GM21528 (cell line): ENCODE measurements at regions not wholly inside any gene's neighbourhood (a gene's known extent, or its start where the extent isn't known, plus 50 kb on each side); places are given as distances from the start of the nearest gene placed in this dataset.

ENCODE experiments used
- ATAC-seq: cut with Tn5 transposase; IDR thresholded peaks from one replicate; pipeline ENCODE4 v1.9.1; 2021; ENCODE audit warnings: mild to moderate bottlenecking, moderate library complexity; ENCODE audit not compliant: unreplicated experiment, low FRiP score

DNA sequence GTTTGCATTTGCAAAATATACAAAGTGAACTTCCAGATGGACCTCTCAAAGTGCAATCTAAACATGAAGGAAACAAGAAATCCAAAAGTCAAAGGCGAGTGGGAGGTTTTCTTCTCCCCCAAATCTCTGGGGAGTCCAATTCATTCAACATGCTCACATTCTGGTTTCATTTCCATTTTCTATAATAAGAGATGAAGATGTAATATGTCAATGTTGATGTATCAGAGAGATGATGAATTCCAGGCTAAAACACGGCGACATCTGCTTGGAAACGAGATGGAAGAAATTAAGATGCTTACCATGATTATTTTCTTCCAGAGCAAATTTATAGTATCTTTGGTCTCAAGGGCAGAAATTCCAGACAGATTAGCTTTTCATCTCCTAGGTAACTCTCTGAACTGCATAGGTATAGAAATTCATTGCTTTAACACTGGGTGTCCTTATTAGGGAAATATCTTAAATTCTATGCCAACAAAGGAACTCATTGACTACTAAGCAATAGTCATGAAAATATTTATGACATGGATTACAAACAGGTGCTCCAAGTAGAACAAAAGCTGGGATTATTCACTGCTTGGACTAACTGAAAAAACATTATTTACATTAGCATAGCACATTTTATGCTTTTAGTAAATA, 287.9 kb downstream of the SEC61B start:
- ATAC-seq = no peak

DNA sequence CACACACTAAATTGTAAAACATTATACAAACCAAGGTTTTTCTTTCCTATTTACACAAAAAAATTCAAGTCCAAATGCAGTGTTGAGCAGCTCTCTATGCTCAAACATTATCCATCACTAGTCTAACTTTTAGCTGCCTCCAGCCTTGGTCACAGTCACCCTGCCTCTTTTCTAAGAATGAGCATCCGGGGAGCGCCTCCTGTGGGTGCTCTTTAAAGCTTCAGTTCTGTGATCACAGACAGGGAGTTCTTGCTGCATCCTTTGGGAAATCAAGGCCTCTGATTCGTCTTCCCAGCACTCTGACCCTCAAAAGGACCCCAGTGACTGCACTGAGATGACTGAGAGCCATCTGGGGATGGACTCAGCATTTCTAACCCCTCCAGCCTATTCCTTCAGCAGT, 289.6 kb downstream of the SEC61B start:
- ATAC-seq = no peak

DNA sequence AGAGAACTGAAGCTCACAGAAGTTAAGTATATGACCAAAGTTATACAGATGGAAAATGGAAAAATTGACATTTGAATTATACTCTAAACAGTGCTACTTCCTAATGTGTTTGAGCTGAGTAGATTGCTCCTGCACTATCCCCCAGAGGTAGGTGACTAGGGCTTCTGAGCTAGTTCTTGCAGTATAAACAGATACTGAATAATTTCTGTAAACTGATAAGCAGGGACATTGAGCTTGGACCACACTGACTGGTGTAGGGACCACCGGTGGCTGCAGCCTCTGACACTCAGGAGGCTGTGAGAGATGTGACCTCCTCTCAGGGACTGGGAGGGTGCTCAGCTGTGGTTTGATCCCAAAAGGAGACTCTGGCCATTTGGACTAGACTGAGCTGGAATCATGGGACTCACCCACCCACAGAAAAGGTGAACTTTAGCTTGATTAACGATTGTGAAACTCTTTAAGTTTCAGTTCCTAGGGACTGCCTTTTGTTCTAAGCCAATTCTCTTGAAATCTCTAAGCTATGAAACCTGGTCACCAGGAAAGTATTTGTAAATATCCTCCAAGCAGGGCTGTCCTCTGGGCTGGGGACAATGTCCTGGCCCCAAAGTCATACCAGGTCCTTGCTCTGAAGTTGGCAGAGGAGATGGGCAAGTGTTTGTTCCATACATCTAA, 291.5 kb downstream of the SEC61B start:
- peak; percentile 77 for ATAC-seq

DNA sequence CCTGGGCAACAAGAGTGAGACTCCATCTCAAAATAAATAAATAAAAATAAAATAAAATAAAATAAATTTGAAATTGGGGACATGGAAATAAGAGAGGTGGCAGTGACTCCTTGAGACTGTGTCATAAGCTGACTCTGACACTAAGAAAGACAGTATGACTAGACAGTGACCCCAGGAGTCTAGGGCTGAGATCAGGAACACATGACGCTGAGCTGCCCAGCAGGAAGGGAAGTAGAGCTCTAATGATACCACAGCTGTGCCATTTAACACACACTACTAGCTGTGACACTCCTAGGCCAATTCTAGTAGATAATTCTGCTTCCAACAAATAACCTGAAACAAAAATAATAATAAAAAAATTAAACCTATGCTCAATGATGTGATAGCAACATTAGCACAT, 293.0 kb downstream of the SEC61B start:
- no peak for ATAC-seq

DNA sequence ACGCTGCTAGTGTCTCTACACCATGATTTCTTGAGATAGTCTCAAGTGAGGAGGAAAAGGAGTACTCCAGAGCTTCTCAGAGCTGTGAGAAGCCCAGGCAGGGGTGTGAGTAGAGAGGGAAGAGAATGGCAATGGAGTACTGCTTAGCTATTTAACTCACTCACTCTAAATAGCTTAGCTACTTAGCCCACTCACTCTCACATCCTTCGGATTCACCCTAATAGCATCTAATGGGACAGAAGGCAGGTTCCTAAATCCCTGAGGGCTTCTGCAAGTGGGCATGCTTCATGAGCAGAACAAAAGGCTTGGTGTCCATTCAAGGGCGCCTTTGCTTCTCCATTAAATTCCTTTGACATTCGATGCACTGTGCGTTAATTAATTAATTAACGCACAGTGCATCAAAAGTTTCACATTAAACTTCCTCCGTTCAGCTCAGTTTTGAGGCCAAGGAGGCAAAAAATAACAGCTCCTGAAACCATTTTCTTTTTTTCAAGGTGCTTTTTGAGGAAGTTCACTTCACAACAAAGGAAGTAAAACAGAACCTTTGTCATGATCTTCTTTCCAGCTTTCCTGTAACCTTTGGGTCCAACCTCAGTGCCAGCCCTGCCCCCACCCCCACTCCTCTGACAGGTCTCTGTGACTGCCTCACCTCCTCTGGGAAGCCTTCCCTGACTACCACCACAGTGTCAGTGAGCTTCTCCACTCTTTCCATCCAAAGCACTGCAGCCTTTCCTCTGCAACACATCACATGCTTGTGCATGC, 294.0 kb downstream of the SEC61B start:
- no peak for ATAC-seq

DNA sequence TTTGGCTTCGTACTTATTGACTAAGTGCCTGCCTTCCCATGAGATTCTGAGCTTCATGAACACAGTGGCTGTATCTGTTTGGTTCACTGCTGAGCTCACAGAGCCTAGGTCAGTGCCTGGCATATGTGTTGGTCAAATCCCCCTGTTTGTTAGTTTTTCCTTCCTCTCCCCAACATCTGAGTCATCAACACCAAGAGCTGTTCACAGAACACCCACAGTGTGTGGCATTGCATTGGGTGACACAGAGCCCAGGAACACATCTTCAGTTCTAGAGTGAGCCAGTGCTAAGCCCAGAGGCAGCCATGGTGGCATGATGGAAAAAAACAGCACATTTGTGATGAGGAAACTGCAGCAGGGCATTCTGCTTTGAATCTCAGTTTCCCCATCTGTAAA, 294.6 kb downstream of the SEC61B start:
- no peak for ATAC-seq

DNA sequence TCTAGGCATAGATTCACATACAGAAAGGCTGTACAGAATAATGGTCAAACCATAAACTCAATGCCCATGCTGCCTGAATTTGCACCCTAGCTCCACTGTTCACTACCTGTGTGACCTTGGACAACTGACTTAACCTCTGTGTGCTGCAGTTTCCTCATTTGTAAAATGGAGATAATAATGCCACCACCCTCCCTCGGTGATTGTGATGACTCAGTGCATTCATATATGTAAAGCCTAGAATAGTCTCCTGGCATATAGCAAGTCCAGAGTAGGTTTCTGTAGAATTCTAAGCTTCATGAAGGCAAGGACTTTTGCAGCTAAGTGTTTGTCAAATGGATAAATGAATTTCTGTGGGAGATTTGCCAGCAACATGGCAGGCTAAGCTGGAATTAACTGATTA, 297.8 kb upstream of the NR4A3 start:
- no peak for ATAC-seq

DNA sequence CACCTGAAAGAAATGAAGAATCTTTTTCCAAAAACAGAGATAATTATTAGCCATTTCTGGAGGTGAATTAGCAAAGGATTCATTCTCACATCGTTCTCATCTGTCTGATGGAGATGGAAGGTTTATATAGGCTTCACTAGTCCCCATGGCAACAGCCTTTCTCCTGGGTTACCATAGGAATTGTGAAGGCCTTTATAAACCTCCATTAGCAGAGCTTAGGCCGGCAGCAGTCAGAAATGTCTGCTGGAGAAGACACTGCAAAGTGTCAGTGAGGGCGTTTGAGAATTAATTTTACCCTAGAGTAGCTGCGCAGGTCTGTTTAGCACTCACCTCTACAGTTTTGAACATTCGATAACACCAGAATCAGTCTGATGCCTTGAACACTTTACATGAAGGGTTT, 290.4 kb upstream of the NR4A3 start:
- no peak for ATAC-seq

DNA sequence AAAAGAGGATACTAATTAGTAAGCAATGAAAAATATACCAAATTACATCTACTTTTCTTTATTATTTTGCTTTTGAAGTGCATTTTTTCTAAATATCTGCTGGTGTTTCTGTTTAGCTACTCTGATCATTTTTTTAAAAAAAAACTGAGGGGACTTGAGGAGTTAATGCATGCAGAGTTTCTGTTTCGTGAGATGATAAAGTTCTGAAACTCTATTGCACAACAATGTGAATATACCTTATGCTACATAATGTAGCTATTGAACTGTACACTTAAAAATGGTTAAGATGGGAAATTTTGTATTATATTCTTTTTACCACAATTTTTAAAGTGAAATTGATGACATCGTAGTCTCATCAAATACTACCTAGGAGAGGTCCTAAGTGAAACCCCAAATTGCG, 288.3 kb upstream of the NR4A3 start:
- ATAC-seq = no peak

DNA sequence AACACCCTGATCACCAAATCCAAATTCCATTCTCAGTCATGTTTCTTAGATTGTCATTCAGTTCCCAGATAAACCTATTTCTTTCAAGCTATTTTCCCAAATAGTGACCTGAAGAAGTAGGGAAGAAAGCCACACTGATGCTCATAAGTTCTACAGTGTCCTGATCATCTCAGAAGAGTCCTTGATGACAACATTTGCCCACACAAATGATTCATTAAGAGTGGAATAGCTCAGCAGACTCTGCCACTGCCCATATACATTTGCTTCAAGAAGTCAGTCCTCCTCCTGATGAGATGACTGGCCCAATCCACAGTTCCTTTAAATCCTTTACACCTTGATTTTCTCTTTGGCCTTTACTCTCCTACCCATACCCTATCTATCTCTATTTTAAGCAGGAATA, 283.7 kb upstream of the NR4A3 start:
- ATAC-seq = no peak

DNA sequence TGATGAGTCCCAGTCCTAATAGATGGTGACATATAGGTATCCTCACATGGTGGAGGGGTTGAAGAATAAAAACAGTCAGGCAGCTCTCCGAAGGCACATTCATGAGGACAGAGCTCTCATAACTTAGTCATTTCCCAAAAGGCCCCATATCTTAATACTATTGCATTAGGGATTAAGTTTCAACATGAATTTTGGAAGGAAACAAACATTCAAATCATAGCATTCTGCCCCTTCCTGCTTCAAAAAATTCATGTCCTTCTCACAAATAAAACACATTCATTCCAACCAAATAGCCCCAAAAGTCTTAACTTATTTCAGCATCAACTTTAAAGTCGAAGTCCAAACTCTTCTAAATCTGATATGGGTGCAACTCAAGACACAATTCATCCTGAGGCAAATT, 277.2 kb upstream of the NR4A3 start:
- no peak for ATAC-seq

DNA sequence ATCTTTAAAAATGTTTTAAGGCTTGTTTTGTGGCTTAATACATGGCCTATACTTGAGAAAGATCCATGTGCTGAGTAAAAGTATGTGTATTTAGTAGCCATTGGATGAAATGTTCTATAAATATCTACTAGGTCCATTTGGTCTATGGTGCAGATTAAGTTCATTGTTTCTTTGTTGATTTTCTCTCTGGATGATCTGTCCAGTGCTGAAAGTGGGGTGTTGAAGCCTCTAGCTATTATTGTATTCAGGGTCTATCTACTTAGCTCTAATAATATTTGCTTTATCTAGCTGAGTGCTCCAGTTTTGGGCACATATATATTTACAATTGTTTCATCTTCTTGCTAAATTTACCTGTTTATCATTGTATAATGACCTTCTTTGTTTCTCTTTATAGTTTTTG, 272.2 kb upstream of the NR4A3 start:
- ATAC-seq = no peak

DNA sequence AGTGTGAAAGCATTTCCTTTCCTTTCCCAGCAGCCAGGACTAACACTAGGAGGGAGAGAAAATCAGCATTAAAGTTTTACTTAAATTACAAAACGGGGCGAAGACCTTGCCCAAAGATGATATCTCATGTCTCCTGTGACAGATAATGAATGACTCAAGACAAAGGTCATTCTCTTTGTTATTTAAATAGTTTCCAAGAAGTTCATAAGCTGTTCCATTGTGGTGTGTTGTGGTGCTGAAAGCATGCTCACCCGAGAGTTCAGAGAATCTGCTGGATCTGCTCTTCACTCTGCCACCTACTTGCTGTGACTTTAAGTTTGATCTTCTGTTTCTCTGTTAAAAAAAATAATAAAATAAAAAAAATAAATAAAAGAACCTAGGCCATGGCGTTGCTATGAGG, 265.9 kb upstream of the NR4A3 start:
- ATAC-seq = no peak

DNA sequence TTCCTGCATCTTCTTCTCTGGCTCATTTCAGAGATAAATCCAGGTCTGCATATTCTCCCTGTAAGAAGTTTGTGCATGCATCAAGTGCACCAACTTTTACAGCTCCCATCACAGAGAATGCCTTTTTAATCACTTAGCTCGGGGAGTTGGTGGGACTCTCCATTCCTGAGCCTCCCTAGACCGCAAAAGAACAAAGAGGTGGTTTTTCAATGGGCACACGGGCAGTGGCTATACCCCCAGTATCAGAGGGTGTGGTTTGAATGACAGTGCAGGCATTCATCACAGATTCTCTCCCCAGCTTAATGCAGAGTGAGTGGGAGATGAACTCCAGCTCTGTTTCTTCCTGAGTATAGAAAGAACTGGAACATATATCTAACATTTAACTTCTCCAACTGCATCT, 264.7 kb upstream of the NR4A3 start:
- no peak for ATAC-seq

DNA sequence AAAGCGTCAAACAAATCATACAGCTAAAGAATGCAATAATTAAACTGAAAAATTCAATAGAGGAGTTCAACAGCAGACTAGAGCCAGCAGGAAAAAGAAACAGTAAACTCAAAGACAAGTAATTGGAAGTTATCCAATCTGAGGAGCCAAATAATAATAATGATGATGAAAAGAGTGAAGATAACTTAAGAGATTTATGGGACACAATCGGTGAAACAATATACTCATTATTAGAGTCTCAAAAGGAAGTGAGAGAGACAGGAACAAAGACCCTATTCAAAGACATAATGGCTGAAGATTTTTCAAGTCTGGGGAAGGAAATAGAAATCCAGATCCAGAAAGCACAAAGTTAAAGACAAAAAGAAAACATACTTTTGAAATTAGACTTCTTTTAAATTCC, 263.9 kb upstream of the NR4A3 start:
- no peak for ATAC-seq

DNA sequence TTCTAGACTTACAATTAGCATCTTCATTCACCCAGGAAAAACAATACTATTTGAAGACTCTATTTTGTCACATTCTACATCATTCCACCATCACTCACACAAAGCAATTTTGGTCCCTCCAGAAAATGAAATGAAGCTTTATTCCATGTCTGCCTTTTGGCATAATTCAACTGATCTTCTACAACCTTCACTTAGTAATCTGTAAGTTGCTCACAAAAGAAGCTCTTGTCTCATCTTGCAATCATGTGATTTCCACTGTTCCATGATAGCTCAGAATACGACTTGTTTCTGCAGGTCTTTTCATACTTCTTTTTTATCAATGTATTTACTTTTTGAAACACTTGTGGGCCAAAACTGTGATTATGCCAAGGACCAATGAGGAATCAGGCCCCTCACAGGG, 261.9 kb upstream of the NR4A3 start:
- no peak for ATAC-seq

DNA sequence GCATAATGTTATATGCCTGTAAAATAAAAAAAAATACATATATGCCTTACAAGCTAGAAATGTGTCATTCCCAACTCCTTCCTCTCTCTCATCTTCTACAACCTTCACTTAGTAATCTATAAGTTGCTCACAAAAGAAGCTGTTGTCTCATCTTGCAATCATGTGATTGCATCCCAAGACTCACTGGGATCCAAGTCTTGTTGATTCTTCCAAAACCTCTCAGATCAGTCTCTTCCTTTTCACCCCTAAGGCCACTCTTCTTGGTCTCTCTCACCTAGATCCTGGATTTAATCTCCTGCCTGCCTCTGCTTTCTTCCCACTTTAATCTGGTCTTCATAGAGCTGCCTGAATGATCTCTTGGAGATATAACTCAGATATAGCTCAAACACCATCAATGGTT, 261.1 kb upstream of the NR4A3 start:
- no peak for ATAC-seq

DNA sequence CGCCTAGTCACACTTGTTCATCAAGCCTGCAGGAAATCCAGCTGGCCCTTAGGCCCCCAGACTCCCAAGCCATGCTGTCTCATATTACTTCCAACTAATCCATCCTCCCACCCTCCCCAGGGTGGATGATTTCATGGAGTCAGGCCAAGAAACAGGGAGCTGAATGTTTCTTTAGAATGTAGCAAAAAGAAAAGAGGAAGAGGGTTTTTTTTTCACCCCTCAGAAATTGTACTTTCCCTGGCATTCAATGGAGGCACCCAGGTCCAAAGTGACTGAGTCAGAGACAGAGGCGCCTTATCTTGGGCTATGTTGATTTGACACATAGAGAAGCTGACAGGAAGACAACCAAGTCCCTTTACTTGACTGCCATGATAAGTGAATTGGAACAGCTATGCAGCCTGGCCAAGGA, 260.2 kb upstream of the NR4A3 start:
- ATAC-seq = no peak

DNA sequence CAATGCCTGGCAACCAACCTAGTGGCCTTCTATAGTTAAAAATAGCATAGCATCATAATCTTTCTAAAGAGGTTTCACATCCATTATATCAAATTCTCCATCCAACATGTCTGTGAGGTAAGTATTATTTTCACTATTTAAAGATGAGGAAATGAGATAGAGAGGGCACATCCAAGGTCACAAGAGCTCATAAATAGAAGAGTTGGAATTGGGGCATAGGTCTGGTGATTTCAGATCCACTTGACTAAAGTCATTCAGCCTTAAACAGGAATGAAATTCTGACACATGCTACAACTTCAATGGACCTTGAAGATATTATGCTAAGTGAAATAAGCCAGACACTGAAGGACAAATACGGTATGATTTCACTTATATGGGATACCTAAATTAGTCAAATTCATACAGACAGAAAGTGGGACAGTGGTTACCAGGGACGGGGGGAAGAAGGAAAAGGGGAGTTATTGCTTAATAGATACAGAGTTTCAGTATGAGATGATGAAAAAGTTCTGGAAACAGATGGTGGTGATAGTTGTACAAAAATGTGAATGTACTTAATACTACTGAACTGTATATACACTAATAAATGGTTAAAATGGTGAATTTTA, 259.6 kb upstream of the NR4A3 start:
- no peak for ATAC-seq

DNA sequence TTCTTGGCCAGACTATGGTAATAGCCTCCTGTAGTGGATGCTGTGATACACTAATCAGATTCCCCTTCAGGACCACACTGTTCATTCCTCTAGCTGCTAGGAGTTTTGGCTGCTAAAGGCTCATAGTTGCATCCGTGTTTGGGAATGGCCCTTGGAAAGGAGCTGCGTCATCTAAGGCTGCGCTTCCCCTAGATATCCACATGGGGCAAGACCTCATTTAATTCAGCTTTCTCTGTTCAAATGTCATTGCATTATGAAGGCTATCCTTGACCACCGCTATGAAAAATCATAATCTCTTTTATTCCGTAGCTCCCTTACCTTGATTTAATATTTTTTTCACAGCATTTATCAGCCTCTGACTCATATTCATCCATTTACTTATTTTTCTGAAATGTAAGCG, 258.3 kb upstream of the NR4A3 start:
- ATAC-seq = no peak

DNA sequence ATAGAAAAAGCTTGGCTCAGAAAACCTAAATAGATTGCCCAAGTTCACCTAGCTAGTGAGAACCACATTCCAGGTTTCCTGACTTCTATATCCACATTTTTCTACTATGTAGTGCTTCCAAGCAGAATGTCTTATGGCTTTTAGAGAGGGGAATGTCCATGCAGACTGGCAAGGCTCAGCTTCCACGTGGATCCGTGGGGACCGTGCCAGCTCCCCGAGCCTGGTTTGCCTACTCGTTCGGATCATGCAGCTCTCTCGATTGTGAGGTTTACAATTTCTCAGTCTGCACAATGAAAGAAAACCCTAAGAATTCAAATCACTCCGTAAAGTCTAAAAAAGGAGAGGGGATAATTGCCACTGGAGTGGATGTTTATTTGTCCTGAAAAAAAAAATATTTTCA, 256.5 kb upstream of the NR4A3 start:
- ATAC-seq = no peak

DNA sequence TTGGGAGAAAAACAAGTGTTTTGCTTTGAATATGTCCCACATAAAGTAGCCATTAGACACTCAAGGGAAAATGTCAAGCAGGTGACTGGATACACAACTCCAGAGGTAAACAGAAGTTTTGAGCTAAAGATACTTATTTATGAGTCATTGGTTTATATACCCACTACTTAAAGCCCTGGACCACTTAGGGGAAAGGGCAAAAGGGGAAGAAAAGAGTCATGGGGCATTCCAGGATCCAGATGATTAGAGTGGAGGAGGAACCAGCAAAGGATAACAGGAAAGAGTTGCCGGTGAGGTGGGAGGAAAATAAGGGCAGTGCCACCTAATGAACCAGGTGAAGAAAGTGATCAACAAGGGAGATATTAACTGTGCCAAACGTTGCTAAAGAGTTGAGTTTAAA, 254.2 kb upstream of the NR4A3 start:
- ATAC-seq = no peak
